IPS-20b (cell line): ENCODE measurements at regions not wholly inside any gene's neighbourhood (a gene's known extent, or its start where the extent isn't known, plus 50 kb on each side); places are given as distances from the start of the nearest gene placed in this dataset.

Source experiments
- H3K27ac ChIP-seq: one replicate; pipeline ENCODE4 v1.5.1; 2013; ENCODE audit warnings: low read length
- H3K27me3 ChIP-seq: 2 replicates; pipeline ENCODE4 v1.6.1; 2013; ENCODE audit warnings: mild to moderate bottlenecking, low read length, inconsistent platforms; ENCODE audit not compliant: insufficient read depth
- H3K36me3 ChIP-seq: 2 replicates; pipeline ENCODE4 v1.6.1; 2013; ENCODE audit warnings: low read depth, mild to moderate bottlenecking, inconsistent platforms, low read length, moderate library complexity; ENCODE audit not compliant: insufficient read depth
- H3K4me1 ChIP-seq: 2 replicates; pipeline ENCODE4 v1.6.1; 2013; ENCODE audit warnings: mild to moderate bottlenecking, control low read depth, inconsistent platforms, low read length, moderate library complexity; ENCODE audit not compliant: insufficient read depth
- H3K4me3 ChIP-seq: 2 replicates; pipeline ENCODE4 v1.5.1; 2013; ENCODE audit warnings: mild to moderate bottlenecking, low read length, inconsistent platforms
- H3K9ac ChIP-seq: 2 replicates; pipeline ENCODE4 v1.6.1; 2013; ENCODE audit warnings: low read depth, mild to moderate bottlenecking, inconsistent platforms, low read length, moderate library complexity
- H3K9me3 ChIP-seq: 2 replicates; pipeline ENCODE4 v1.6.1; 2013; ENCODE audit warnings: mild to moderate bottlenecking, low read depth, low read length, inconsistent platforms; ENCODE audit not compliant: insufficient read depth

DNA sequence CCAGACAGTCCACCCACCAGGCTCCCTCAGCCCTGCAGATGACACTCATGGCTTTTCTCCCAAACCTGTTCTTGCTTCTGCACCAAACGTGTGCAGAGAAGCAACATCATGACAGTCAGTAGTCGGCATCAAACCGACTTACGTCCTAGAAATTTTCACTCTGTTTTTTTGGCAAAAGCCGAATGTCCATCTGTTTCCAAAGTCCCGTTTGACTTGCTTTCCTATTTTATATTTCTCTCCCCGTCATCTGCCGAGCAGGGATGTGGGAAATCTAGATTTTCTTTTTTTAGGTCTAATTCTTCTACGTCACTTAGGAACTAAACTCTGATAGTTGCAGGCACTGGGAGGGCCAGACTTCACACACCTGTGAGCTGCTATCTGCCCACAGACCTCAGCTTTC, 104.9 kb downstream of the RMI2 start:
- Histone ChIP-seq H3K27me3 (no peaks in the 10 kb centered on the region), H3K9ac (no peak overlapping the region), H3K9me3 (no peaks in the 10 kb centered on the region), H3K27ac (no peak overlapping the region), H3K4me3 (no peak overlapping the region), H3K36me3 (no peaks in the 10 kb centered on the region), H3K4me1 (no peaks in the 10 kb centered on the region)

DNA sequence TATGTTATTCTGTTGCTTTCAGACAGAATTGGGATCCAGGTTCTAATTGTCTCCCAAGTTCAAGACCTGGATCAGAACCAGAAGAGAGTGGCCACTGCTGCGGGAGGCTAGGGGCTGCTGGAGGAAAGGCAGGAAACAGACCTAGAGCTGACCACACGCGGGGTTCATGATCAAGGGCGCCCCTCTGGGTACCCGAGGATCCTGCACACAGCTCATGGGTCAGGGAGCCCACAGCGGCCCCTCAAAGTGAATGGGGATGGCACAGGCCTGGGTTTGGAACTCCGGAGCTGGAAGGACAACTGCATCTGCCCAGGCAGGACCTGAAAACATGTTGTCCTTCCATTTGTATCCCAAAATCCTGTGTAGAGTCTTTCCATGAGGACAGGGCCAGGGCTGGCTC, 107.0 kb downstream of the RMI2 start:
- Histone ChIP-seq H3K9me3 (no peaks in the 10 kb centered on the region), H3K36me3 (no peaks in the 10 kb centered on the region), H3K27me3 (no peaks in the 10 kb centered on the region), H3K4me1 (no peaks in the 10 kb centered on the region), H3K4me3 (no peak overlapping the region), H3K27ac (no peak overlapping the region), H3K9ac (no peak overlapping the region)

DNA sequence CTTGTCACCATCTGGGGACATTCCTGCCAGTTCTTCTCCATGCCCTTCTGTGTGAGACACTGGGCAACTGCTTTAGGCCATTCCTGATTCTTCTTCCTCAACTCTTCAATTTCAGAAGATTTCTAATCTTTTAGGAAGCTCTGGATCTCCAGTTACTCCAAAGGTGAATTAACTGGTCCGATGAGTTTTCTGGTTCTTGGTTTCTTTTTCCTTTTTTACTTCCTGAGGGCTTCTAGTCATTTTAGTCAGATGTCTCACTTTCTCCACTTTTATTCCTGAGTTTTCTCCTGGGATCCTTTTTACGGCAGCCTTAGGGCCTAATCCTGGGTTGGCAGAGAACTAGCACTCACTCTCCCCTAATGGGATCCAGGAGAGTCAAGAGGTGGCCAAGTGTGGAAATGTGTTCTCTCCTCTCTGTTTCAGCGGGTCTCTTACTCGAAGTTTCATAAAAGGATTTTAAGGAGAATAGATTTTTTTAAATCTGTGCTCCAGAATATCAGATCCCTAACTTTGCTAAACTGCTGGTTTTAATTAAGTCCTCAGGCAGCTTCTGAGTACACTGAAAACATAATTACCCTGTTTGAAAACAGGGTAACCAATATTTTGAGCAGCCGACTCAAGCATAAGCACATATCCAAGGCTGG, 107.6 kb downstream of the RMI2 start:
- no peak overlapping the region for H3K27ac ChIP-seq
- H3K9ac ChIP-seq, result no peak overlapping the region
- H3K27me3 ChIP-seq, result no peaks in the 10 kb centered on the region
- H3K4me3 ChIP-seq, result no peak overlapping the region
- H3K9me3 ChIP-seq, result no peaks in the 10 kb centered on the region
- H3K36me3 ChIP-seq, result no peaks in the 10 kb centered on the region
- no peaks in the 10 kb centered on the region for H3K4me1 ChIP-seq

DNA sequence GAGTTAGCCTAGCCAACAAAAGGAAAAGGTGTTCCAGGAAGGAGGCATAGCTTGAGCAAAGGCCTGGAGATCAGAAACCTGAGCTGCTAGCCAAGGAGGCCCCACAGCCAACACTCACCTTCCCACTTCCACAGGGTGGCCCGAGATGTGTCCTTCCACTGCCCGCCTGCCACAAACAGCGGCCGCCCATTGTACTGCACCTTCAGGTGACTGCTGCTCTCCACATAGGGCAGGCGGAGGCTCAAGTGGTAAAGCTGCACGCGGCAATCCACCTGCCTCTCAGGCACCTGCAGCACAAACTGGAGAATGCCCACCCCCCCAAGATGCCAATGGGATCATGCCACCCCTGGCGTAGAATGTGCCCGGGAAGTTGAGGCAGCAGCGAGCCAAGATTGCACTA, 111.5 kb downstream of the RMI2 start:
- Histone ChIP-seq H3K27me3 (no peaks in the 10 kb centered on the region), H3K9ac (no peak overlapping the region)

DNA sequence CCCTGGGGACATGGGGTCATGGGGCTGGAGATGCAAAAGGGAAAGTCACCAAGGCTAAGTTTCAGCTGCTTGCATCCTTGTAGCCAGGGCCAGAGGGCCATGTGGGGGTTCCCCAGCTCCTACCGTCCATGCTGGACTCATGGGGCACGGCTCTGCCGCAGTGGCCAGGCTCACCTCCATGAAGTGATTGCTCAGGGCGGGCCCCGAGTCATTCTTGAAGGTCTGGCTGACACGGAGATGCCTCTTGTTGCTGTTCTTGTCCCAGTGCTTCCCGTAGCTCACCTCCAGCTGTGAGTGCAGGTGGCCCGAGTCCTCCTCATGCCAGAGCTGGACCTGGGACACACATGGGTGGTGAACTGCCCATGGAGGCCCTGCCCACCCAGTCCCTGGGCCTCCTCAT, 114.5 kb downstream of the RMI2 start:
- Histone ChIP-seq H3K27me3 (no peaks in the 10 kb centered on the region), H3K9me3 (no peaks in the 10 kb centered on the region), H3K4me3 (no peak overlapping the region), H3K27ac (no peak overlapping the region), H3K36me3 (no peaks in the 10 kb centered on the region), H3K9ac (no peak overlapping the region), H3K4me1 (no peaks in the 10 kb centered on the region)

More for the DNA sequence above, 111.5 kb downstream of the RMI2 start:
- Histone ChIP-seq H3K27ac (no peak overlapping the region), H3K4me3 (no peak overlapping the region), H3K36me3 (no peaks in the 10 kb centered on the region), H3K9me3 (no peaks in the 10 kb centered on the region), H3K4me1 (no peaks in the 10 kb centered on the region)

DNA sequence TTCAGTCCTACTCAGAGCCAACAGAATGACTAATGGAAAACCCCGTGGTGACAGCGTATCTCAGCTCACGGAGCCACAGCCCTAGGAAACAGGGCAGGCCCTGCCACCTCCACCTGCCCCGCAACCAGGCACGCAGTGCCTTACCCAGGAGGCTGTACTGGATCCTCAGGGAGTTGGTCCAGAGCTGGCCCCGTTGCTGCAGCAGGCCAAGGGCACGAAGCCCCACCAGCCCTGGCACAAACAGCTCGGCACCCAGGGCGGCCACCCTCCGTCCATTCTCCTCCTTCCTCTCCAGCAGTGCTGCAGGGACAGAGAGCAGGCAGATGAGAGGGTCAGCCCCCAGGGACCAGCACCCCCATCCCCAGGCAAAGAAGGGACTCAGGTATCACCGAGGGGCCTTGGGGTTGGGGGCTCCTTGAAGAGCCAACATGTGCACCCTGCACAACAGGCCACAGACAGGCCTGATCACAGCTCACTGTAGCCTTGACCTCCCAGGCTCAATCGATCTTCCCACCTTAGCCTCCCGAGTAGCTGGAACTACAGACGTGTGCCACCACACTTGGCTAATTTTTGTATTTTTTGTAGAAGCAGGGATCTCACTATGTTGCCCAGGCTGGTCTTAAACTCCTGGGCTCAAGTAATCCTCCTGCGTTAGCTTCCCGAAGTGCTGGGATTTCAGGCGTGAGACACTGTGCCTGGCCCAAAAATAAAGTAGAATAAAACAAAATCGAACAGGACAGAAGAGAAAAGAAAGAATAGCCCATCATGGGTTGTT, 115.7 kb downstream of the RMI2 start:
- no peaks in the 10 kb centered on the region for H3K36me3 ChIP-seq
- no peak overlapping the region for H3K27ac ChIP-seq
- no peak overlapping the region for H3K4me3 ChIP-seq
- no peak overlapping the region for H3K9ac ChIP-seq
- no peaks in the 10 kb centered on the region for H3K27me3 ChIP-seq
- H3K4me1 ChIP-seq, result no peaks in the 10 kb centered on the region
- no peaks in the 10 kb centered on the region for H3K9me3 ChIP-seq

DNA sequence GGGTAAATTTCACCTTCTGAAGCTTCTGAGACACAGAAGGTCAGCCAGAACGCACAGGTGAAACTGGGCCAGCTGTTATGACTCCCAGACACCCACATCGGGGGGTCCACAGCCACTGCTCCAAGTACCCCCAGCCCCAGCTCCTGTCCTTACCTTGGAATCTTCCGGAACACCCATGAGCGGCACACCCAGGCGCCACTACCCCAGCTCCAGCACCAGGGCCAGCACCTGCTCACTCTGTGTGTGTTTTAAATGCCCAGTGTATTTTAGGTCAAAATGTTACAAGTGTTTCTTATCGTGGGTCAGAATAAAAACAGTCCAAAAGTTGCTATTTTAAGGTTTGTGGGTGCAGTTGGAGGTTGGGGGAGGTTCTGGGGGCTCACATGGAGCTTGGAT, 116.3 kb downstream of the RMI2 start:
- Histone ChIP-seq H3K27ac (no peak overlapping the region), H3K9ac (no peak overlapping the region), H3K4me1 (no peaks in the 10 kb centered on the region), H3K4me3 (no peak overlapping the region), H3K27me3 (no peaks in the 10 kb centered on the region), H3K9me3 (no peaks in the 10 kb centered on the region), H3K36me3 (no peaks in the 10 kb centered on the region)

DNA sequence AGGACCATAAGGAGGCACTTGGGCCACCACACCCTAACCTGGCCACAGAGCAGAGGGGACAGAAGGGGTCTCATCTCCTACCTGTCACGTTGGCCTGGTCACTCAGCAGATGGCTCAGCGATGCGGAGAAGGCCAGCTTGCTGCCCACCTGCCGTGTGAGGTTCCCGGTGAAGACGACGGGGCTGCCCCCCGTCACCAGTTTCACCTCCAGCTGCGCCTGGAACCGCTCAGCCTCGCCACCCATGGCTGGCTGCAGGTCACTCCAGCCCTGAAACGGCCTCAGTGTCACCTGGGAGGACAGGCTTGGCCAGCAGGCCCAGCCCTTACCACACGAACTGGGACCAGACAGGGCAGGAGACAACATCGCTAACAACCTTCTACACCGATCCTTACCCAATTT, 116.8 kb downstream of the RMI2 start:
- no peak overlapping the region for H3K9ac ChIP-seq
- no peaks in the 10 kb centered on the region for H3K27me3 ChIP-seq
- H3K4me1 ChIP-seq, result no peaks in the 10 kb centered on the region
- H3K4me3 ChIP-seq, result no peak overlapping the region
- H3K27ac ChIP-seq, result no peak overlapping the region
- H3K36me3 ChIP-seq, result no peaks in the 10 kb centered on the region
- no peaks in the 10 kb centered on the region for H3K9me3 ChIP-seq

DNA sequence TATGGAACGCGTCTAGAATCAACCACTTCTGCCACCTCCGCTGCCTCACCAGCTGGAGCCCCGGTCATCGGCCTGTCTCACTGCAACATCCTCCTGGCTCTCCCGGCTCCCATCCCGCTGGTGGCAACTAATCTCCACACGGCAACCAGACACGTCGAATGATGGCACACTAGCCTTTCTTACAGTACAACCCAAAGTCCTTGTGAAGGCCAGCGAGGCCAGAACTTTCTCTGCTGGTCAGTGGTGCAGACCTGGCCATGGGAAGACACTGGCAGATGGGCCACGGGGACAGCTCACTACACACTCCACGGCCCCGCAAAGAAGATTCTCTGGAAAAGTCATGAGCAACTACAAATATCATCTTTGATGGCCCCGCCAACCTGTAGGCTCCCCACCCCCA, 117.6 kb downstream of the RMI2 start:
- Histone ChIP-seq H3K9ac (no peak overlapping the region), H3K4me3 (no peak overlapping the region), H3K4me1 (no peaks in the 10 kb centered on the region), H3K9me3 (no peaks in the 10 kb centered on the region), H3K27ac (no peak overlapping the region), H3K27me3 (no peaks in the 10 kb centered on the region), H3K36me3 (no peaks in the 10 kb centered on the region)

DNA sequence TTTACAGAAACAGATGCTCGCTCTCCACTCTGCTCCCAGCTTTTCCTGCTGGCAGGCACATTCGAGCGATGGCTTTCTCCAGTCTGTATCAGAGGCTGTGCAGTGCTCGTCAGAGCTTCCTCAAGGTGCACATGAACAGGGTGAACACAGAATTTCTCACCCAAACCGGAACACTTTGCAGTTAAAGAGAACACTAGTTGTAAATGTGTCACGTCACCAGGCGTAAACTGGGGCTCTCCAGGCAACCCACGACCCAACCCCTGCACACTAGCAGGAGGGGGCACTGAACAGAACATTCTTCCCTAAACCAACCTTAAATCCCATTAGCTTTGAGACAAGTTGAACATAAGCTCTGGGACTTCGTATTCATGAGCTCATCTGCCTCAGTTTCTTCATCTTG, 119.0 kb downstream of the RMI2 start:
- Histone ChIP-seq H3K9ac (no peak overlapping the region), H3K36me3 (no peaks in the 10 kb centered on the region), H3K27me3 (no peaks in the 10 kb centered on the region), H3K27ac (no peak overlapping the region), H3K4me1 (no peaks in the 10 kb centered on the region), H3K9me3 (no peaks in the 10 kb centered on the region), H3K4me3 (no peak overlapping the region)

DNA sequence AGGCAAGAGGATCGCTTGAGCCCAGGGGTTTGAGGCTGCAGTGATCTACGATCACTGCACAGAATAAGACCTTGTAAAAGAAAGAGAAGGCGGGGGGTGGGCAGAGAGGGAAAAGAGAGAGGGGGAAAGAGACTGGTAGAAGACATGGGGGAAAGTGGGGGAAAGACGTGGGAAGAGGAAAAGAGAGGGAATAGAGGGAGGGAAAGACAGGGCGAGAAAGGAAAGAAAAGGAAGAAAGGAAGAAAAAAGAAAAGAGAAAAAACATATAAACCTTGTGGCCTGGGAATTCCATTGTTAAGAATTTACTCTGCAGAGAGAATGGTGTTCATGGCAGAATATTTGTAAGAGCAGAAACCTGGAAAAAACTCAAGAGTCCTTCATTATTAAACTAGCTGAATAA, 120.4 kb downstream of the RMI2 start:
- Histone ChIP-seq H3K4me3 (no peak overlapping the region), H3K9me3 (no peaks in the 10 kb centered on the region), H3K36me3 (no peaks in the 10 kb centered on the region), H3K4me1 (no peaks in the 10 kb centered on the region), H3K27ac (no peak overlapping the region), H3K27me3 (no peaks in the 10 kb centered on the region), H3K9ac (no peak overlapping the region)

DNA sequence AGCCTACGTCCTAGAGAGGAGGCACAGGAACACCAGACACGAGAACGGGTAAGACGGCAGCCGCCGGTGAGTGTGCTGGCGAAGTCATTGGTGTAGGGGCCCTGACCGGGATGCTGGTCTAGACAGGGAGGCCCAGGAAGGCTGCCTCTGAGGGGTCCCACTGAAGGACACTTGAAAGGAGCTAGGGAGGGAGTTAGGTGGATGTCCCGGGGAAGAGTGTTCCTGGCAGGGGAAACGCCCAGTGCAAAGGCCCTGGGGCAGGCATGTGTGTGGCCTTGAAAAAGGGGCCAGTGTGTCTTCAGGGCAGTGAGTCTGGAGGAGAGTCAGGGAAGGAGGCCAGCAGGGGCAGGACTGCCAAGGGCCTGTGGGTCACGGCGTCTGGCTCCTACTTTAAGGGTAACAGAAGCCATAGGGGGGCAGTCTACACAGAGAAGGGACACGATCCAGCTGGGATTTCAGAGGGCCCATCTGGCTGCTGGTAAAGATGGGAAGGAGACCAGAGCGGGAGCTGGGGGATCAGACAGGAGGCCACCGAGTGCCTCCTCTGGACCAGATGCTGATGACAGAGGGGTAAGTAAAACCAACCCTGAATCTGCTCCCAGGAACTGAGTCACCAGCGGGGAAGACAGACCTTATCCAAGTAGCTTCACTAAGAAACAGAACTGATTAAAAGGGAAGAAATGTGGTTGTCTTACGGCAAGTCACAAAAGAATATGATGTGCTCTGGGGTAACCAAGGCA, 115.9 kb downstream of the LITAF start:
- no peaks in the 10 kb centered on the region for H3K4me1 ChIP-seq
- H3K27ac ChIP-seq, result no peak overlapping the region
- no peak overlapping the region for H3K9ac ChIP-seq
- H3K9me3 ChIP-seq, result no peaks in the 10 kb centered on the region
- H3K36me3 ChIP-seq, result no peaks in the 10 kb centered on the region
- no peaks in the 10 kb centered on the region for H3K27me3 ChIP-seq
- no peak overlapping the region for H3K4me3 ChIP-seq
